GM21576 (cell line): ENCODE measurements at regions not wholly inside any gene's neighbourhood (a gene's known extent, or its start where the extent isn't known, plus 50 kb on each side); places are given as distances from the start of the nearest gene placed in this dataset.

Experiments used
- ATAC-seq: cut with Tn5 transposase; IDR thresholded peaks from one replicate; pipeline ENCODE4 v1.9.1; 2021; ENCODE audit warnings: mild to moderate bottlenecking, moderate library complexity; ENCODE audit not compliant: unreplicated experiment

DNA sequence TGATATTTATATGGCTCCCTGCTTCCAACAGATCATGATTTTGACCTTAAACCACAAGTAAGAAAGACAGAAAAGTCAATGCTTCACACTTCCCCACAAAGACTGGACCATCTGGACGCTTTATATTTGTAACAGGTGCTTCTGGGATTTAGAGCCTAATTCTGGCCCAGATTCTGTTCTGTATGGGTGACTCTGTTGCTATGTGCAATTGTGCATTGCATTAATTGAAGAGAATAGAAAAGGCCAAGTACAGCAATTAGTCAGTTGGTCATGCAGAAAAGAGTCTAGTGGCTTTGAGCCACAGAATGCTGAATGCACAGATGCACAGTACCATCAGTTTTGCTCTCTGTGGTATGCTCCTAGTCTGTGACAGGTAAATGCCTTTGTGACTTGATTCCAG is 657.4 kb upstream of the ATXN8OS start:
- no peak for ATAC-seq

DNA sequence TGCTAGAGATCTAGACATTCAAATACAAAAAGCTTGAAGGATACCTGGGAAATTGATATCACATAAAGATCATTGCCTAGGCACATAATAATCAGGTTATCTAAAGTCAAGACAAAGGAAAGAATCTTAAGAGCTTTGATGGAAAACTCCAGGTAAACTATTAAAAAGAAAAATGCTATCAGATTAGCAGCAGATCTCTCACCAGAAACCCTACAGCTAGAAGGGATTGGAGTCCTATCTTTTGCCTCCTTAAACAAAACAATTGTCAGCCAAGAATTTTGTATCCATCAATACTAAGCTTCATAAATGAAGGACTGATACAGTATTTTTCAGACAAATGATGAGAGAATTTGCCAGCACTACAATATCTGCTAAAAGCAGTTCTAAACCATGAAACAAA is 682.4 kb upstream of the ATXN8OS start:
- ATAC-seq = no peak

DNA sequence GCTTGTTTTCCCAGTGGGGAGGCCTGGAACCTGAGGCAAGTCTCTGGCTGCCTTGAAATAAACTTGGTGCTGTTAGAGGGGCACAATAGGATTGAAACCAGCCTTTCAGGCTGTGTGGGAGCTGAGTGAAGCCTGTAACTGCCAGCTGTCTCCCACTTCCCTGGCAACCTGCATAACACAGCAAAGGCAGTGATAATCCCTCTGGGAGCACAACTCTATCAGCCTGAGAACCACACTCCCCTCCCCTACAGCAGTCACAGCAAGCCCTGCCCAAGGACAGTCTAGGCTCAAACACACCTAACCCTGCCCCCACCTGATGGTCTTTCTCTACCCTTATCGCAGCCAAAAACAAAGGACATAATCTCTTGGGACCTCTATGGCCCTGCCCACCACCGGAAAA is 683.8 kb upstream of the ATXN8OS start:
- ATAC-seq = no peak

DNA sequence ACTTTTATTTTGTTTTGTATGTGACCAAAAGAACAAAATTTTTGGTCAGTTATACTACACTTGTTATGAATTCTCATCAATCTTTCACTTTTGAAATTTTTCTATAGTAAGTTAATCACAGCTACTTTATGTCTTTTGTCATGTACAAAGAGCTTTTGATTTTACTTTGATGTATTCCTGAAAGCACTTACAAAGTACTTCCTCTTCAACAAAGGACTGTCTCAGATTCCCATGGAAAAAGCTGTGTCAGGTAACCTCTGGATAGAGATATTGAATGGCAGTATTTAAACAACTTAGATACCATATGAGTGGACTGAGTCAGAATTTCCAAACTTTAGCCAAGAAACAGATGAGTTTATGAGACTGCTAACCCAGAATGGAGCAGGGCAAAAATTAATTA is 689.3 kb upstream of the ATXN8OS start:
- ATAC-seq = no peak

DNA sequence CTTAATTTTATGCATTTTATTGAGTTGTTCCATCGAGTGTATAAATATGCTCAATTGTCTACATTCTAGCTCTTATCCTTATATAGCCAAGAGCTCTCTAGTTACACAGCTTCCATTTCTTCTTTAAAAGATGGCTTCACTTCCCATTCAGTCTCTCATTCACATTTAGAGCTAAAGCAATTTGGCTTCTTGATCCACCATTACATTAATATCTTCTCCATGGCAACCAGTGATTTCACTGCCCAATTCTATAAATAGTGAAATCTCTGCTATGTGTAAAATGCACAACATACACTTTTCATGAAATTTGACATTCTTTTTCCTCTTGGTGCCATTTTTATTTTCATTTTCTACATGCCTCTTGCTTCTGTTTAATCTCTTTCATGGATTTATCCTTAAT is 696.9 kb upstream of the ATXN8OS start:
- ATAC-seq = no peak

DNA sequence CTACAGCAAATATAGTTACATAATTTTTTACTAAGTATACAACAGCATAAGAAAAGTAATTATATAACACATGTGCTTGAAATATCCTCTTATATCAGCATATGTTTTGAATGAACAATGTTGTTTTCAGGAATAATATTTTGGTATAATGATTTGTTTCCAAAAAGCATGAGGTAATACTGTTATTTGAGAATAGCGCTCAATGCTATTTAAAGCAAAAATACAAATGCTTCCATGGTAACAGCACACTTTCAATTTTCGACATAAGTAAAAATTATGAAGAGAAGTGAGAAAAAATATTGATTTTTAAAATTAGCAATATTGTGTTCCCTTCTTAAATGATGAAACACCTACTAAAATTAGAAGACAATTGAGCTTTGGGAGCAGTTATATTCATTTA is 715.9 kb upstream of the ATXN8OS start:
- ATAC-seq = no peak

DNA sequence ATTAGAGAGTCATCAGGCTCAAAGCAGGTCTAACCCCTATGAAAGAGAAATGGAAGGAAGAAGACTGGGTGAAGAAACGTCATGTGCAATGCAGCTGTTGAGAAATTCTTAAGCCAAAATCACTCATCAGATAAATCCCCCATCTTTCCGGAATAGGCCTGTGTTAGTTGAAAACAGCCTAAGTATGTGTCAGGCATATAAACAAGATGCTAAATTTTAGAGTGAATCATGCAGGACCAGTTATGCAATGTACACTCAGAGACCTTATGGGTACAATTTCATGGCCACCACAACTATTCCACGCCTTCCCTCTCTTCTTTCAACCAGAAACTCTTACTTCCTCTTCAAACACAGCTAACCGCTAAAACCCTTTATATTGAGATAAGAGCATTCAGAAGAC is 717.7 kb upstream of the ATXN8OS start:
- no peak for ATAC-seq

DNA sequence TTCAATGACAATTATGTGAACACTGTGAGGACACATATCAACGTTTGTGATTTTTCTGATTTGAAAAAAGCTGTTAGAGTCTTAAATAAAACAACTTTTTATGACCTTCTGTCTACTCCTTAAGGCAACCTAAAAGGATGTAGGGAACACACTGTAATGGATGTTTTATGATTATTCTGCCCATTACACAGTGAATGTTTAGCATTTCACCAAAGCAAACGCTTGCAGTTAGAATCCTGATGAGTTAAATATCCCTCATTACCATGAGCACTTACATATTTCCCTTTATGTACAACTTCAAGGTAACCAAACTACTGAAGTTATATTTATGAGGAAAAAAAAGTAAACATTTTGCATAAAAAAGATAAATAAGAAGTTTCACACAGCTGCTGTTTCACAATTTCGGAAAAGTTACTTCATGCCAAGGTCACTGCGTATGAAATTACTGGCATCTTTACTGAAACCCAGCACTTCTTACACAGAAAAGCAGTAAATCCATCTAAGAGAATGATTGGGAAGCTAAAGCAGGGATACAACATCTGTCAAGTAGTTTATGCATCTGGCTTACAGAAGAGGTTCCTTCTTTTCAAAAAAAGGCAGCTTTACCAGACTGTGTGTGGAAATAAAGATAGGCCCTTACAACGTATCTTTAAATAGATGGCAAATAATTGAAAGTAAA is 733.7 kb upstream of the ATXN8OS start:
- no peak for ATAC-seq

DNA sequence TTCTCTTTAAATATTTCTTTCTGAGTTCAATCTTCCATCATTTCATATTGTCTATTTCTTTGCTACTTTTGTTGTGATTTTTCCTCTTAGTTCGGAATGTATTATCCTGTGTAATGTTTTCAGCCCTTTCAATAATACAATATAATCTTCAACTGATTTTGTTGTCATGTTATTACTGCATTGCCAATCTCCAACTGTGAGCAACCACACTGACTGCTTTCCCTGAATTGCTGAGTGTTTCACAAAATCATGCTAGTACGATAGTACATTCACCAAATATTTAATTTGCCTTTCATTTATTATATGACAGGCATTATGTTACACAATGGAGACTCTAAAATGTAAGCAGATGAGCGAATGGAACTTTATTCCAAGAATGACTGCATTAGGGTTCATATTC is 744.3 kb upstream of the ATXN8OS start:
- ATAC-seq = no peak

DNA sequence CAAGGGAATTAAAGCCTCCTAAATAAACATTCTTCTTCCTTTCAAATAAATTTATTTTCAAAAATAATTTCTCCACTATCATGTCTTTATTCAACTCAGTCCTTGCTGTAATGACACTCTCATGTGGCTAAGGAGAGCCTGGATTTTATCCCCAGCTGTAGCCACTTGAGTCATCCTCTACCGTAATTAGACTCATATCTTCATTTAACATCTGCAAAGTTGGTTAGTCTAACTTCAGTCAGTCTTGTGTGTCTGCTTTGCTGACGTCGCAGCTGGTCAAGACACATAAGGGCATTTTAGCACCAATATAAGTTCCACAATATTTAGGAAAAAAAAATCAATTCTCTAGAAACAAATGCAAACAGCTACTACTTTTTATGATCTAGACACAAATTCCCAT is 776.4 kb upstream of the ATXN8OS start:
- no peak for ATAC-seq

DNA sequence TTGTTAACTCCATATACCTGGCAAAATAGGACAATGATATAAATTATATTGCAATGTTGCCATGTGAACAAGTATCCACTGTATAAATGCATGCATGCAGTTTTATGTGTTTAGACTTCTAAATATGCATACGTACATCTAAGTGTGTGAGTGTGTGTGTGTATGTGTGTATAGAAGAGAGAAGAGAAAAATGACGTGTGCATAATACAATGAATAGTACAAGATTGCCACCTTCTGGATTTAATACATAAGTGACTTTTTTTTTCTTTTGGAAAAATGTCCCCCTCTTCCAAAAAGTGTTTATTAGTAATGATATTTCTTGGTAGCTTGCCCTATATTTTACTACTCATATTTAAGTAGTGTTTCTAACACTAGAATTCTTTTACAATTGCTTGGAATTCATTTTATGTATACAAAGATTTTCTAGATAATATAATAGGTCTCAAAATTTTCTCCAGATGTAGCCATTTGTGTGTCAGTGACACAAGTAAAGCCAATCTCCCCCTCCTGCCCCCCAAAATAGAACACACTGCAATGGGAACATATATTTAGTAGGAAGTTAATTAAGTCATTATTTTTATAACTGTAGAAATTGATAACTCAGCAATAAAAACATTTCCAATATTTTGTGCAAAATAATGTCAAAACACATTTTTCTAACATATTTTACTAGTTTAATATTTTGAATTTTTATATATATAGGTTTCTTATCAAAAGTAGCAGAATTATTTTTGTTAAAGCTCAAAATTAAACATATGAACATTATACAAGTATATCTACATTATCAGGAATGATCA is 783.3 kb upstream of the ATXN8OS start:
- no peak for ATAC-seq

DNA sequence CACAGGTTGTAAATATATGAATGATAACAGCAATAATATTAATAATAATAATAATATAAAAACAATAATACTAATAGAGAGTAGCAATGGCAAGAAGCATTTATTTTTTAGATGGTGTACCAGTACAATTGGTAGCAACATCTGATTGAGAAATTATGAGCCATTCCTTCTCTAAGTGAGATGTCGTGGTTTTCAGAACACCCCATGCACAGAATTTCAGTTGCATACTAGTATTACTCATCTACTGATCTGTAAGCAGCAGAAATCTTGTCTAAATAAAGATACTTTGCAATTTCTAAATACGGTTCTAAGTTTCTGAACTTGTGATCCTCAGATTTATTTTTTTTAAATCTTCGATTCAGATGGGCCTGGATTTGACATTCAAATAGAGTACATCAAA is 788.0 kb upstream of the ATXN8OS start:
- ATAC-seq = no peak

DNA sequence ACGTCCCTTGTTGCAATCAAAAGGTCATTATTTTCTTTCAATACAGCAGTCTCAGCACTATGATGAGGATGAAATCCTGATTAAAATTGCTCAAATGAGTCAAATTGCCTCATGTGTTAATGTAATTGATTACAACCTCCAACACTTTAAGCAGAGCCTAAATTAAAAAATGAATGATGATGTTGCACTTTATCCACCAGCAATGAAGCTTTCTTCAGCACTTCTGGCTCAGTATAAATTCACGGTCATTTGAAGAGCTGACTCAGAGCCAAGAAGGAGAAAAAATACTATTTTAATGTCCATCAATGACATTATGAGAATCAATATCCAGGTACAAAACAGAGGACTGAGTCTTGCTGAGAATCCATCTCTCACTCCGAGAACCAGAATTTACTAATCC is 792.6 kb upstream of the ATXN8OS start:
- no peak for ATAC-seq

DNA sequence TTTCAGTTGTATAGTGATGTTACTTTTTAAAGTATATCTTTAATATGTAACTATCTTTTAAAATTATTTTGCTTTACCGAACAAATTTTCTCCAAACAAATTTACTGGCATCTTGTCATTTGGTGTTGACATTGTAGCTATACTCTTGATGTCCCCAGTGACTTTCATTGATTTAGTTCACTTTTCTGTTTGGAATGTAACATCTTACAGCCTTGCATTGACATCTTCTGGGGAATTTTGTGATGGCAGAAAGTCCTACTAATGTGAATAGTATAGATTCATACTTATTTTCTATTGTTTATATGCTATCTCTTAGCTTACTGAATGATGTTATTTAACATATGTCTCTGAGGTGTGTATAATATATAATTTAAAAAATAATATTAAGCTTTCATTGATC is 800.9 kb upstream of the ATXN8OS start:
- no peak for ATAC-seq

DNA sequence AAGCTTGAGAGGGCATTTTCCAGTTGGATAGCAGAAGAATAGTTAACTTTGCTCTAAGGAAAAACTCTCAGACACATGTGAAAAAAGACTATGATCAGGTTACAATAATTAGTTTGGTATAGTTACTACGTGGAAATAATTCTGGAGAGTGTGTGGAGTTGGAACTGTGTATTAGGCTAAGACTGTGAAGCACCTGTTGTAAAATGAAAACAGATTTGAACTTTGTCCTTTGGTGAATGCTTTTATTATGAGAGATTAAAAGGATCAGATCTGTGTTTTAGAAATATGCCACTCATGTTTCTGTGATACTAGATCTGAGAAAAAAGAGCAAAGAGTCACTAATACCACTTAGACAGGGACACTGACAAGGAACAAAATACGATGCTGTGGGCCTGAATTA is 807.5 kb upstream of the ATXN8OS start:
- ATAC-seq = no peak

DNA sequence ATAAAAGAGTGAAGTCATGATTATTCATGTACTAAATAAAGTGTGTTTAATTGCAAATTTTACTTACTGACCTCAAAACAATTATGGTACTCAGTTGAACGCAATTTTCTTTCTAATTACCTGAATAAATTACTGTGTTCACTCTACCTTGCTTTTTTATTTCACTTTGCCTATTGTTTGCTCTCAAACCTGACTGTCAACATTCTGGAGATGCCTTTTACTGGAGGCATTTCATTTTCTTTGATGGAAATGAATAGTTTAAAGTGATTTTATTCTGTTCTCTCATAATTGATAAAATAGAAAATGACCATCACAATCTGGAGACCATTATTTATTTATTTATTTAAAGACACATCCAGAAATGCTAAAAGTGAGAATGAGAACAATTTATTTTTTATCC is 811.5 kb upstream of the ATXN8OS start:
- no peak for ATAC-seq

DNA sequence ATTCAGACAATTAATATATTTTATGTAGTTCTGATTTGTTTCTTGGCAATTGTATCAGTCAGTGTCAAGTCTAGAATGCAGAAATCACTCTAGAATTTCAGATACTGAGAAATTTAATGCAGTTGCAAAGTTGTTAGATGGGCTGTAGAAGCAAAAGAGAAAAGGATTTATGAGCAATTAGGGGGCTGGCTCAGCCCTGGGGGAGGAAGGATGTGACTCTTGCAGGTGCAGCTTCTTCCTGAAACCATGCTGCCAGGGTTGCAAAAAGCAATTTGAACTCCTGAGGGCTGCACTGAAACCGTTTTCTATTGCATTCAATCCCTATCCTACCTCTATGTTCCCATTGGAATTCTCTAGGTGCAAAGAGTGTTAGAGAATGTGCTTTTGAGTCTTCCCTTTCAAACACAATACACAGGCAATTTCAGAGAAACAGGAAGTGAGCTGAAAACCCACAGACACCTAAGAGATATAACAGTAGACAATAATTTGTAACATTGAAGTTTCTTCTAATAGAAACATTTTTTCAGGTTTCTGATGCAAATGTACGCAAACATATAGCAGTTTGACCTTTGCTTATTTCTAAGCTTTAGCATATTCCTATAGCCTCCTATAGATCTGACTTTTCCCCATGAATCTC is 814.7 kb upstream of the ATXN8OS start:
- ATAC-seq = no peak

DNA sequence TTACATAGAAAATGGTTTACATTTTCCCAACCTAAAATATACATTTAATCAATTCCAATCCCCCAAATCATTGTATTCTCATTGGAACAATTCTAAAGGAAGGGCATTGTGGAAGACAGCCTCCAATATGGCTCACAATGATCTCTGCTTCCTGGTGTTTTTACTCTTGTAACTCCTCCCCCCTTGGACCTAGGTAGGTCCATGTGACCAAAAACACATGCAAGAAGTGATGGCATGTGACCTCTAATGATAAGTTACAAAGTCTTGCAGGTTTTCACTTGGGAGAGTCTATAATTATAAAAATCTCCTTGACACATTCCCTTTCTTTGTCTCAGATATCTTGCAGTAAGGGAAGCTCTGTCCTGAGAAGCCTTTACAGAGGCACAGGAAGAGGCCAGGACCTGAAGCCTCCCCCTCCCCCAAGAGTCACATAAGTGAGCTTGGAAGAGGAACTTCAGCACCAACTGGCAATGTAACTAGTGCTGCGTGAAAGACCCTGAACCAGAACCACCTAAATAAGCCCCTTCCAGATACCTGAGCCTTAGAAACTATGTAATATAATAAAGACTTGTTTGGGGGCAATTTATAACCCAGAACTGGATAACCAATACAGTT is 816.2 kb upstream of the ATXN8OS start:
- ATAC-seq = no peak

DNA sequence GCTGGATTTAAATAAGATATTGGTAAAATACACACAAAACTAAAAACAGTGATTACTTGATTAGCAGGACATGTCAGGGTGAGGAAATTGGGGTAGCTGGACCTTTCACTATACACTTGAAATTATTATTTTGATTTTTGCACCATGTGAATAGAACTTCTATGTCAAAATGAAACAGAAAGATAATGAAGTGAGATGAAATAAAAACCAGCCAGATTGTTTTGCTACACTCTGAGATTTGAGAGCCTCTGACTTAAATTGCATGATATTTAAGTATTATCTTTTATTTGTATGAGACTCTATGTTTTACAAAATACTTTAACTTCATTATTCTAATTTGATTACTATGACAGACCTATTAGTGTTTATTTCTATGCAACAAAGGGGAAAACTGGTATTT is 819.6 kb upstream of the ATXN8OS start:
- ATAC-seq = no peak

DNA sequence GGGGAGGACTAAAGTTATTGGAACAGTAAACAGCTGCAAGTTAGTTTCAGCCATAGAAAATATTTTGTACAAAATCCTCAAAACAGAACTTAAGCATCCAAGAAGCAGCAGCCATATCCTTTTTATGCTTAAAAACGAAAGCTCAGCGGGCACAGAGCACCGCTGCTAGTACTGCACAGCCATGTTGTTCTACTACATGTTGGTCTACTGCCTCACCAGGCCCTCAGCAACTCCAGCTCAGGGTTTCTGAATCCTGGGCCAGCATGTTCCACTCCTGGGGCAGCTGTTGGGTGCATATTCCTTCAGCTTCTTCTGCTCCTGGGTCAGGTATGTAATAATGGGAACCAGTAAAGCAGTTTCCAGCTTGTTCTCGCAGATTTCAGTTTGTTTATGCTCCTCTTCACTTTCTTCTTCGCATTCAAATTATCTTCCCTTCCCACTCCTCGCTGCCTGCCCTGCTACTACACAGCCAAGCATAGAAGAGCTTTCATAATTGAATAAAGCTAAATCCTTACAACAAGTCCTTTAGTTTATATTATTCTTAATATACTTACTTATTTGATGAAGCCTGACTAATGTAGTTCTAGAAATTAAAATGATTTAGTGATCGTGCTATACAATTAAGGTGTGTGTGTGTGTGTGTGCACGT is 820.5 kb upstream of the ATXN8OS start:
- ATAC-seq = no peak

DNA sequence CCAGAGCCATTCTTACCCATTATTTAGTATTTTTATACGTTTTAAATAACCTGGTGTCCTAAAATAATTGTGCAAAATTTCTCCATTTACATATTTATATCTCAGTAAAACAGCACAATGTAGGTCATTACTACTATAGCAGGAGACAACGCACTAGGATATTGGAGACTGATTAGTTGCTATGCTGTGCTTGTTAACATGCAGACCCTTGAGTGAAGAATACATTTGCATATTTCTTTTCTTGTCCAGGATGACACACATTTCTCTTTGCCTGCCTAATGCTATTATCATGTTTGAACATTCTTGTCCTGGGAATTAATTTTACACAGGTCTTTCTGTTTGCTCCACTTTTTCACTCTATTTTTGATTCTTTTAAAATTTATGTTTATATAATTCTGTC is 823.8 kb upstream of the ATXN8OS start:
- ATAC-seq = no peak
